Mesothelial cell of epicardium (in vitro differentiated cells): ENCODE measurements at regions not wholly inside any gene's neighbourhood (a gene's known extent, or its start where the extent isn't known, plus 50 kb on each side); places are given as distances from the start of the nearest gene placed in this dataset.

Source experiments
- DNase-seq, 2 experiments: peaks; one replicate each; pipeline ENCODE4 v3.0.0; 2021; ENCODE audit warnings: low spot score in 2 of 2; ENCODE audit not compliant: unreplicated experiment in 2 of 2
- H3K27ac Mint-ChIP-seq: 2 replicates; pipeline ENCODE4 v1.8.0; 2021; ENCODE audit warnings: mixed read lengths
- H3K27me3 Mint-ChIP-seq: 2 replicates; pipeline ENCODE4 v1.8.0; 2021; ENCODE audit warnings: low read depth, mixed read lengths
- H3K36me3 Mint-ChIP-seq: 2 replicates; pipeline ENCODE4 v1.8.0; 2021; ENCODE audit warnings: mixed read lengths
- H3K4me1 Mint-ChIP-seq: 2 replicates; pipeline ENCODE4 v1.8.0; 2021; ENCODE audit warnings: mixed read lengths
- H3K4me3 Mint-ChIP-seq: 2 replicates; pipeline ENCODE4 v1.8.0; 2021; ENCODE audit warnings: mild to moderate bottlenecking, moderate library complexity, mixed read lengths
- H3K9me3 Mint-ChIP-seq: 2 replicates; pipeline ENCODE4 v1.8.0; 2021; ENCODE audit warnings: mixed read lengths
- CTCF ChIP-seq: fragments of 200-600 bp; sonication (generic); IDR thresholded peaks from one replicate; pipeline ENCODE4 v1.5.0; 2021; ENCODE audit warnings: antibody characterized with exemption; ENCODE audit not compliant: unreplicated experiment

- peaks cover 7% of the 10 kb centered on the region for H3K4me1 Mint-ChIP-seq
- H3K36me3 Mint-ChIP-seq = no peaks in the 10 kb centered on the region
- no peak overlapping the region for H3K4me3 Mint-ChIP-seq
- no peak for TF ChIP-seq CTCF
- peaks cover 12% of the 10 kb centered on the region for H3K9me3 Mint-ChIP-seq
- H3K27me3 Mint-ChIP-seq = no peaks in the 10 kb centered on the region
- no peak overlapping the region for H3K27ac Mint-ChIP-seq
- DNase-seq = no peak
Observed at GRCh38 chr5:82815871-82816270, 261.3 kb downstream of the TMEM167A start.

GRCh38 chr5:82813861-82814260 is 263.3 kb downstream of the TMEM167A start:
- Mint-ChIP-seq H3K4me3 (no peak overlapping the region), H3K9me3 (peaks cover 13% of the 10 kb centered on the region), H3K36me3 (no peaks in the 10 kb centered on the region), H3K27ac (no peak overlapping the region), H3K4me1 (no peaks in the 10 kb centered on the region), H3K27me3 (no peaks in the 10 kb centered on the region)
- DNase-seq = no peak
- no peak for TF ChIP-seq CTCF

- no peak for DNase-seq
- no peak for TF ChIP-seq CTCF
Observed at GRCh38 chr5:82812575-82812974, 264.6 kb downstream of the TMEM167A start.

GRCh38 chr5:82811490-82811889 is 265.7 kb downstream of the TMEM167A start:
- Mint-ChIP-seq H3K27ac (no peak overlapping the region), H3K27me3 (no peaks in the 10 kb centered on the region), H3K4me1 (peaks cover 1% of the 10 kb centered on the region), H3K9me3 (peaks cover 10% of the 10 kb centered on the region), H3K36me3 (no peaks in the 10 kb centered on the region), H3K4me3 (no peak overlapping the region)
- DNase-seq = no peak
- no peak for TF ChIP-seq CTCF

More at GRCh38 chr5:82812575-82812974, 264.6 kb downstream of the TMEM167A start:
- H3K27me3 Mint-ChIP-seq = no peaks in the 10 kb centered on the region
- H3K27ac Mint-ChIP-seq = no peak overlapping the region
- no peaks in the 10 kb centered on the region for H3K4me1 Mint-ChIP-seq
- H3K9me3 Mint-ChIP-seq = peaks cover 10% of the 10 kb centered on the region
- H3K36me3 Mint-ChIP-seq = no peaks in the 10 kb centered on the region
- no peak overlapping the region for H3K4me3 Mint-ChIP-seq

GRCh38 chr5:82809420-82810143 is 267.6 kb downstream of the TMEM167A start:
- no peak for DNase-seq
- Mint-ChIP-seq H3K36me3 (no peaks in the 10 kb centered on the region), H3K4me1 (peaks cover 1% of the 10 kb centered on the region), H3K9me3 (peaks cover 4% of the 10 kb centered on the region), H3K4me3 (no peak overlapping the region), H3K27ac (no peak overlapping the region), H3K27me3 (no peaks in the 10 kb centered on the region)
- TF ChIP-seq CTCF = no peak

- H3K27me3 Mint-ChIP-seq = no peaks in the 10 kb centered on the region
- H3K36me3 Mint-ChIP-seq = no peaks in the 10 kb centered on the region
- no peak overlapping the region for H3K4me3 Mint-ChIP-seq
- no peak for DNase-seq
- no peak for TF ChIP-seq CTCF
- H3K27ac Mint-ChIP-seq = no peak overlapping the region
- peaks cover 4% of the 10 kb centered on the region for H3K9me3 Mint-ChIP-seq
- peaks cover 1% of the 10 kb centered on the region for H3K4me1 Mint-ChIP-seq
Observed at GRCh38 chr5:82808960-82809359, 268.2 kb downstream of the TMEM167A start.
